ENCODE measurements at regions not wholly inside any gene's neighbourhood (a gene's known extent, or its start where the extent isn't known, plus 50 kb on each side); places are given as distances from the start of the nearest gene placed in this dataset.

DNA sequence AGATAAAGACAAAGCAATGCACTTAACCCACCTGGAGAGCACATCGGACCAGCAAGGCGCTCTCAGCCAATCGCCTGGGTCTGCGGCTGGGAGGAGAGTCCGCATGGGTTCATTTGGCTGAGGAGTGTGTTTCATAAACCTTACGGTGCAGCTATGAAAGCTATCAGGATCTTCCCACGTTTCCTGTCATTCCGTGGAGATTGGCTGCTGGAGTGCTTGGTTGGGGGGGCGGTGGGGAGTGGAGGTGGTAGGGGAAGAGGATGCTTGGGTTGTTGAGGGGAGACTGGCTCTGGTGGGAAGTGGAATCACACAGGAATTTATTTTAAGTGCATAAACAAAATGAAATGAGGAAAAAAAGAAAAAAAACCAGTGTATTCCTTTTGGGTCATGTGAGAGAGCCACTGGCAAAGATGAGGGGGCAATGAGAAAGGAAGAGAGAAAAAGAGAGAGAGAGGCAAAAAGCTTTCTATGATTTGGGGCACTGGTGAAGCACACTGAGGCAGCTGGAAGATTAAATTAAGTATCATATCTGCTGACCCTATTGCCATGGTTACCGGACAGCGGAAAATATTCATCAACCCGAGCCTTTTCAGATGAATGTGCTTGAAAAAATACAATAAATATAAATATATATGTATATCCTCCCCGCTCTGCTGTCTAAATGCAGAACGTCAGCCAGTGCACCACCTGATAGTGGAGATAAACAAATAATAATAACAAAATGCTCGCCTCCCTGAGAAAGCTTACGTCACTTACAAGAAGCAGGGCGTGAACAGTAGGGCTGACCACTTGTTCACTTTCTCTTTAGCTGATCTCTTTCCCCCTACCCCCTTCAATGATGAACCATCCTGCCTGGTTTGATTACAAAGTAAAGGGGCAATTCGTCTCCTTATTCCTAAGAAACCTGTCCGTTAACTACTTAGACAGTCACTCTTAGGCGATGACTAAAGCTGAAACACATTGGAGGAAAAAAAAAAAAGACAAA, 457.0 kb upstream of the ZFHX3 start:
- no peak for ATAC-seq
- intact Hi-C loops (cut with DNase I) = no loop called here

DNA sequence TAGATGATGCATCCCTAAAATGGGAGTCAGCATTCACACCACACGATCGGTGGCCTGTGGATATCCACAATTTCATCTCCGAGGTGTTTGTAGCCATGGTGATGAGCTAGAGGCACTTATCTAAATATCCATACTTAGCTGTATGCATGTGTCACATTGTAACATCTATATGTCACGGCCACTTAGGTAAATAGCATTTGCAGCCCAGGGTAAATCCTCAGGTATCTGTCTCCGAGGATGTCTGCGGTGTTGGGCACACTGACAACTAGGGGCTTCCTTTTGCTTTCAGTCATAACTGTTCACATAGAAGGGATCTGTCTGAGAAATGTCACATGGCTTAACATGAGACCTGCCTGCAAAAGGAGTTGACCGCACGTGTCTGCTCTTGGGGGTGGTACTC, 455.2 kb upstream of the ZFHX3 start:
- Histone ChIP-seq H3K9me3 (no peaks in the 10 kb centered on the region), H3K4me1 (no peaks in the 10 kb centered on the region), H3K36me3 (no peaks in the 10 kb centered on the region), H3K27ac (no peak overlapping the region), H3K4me3 (no peak overlapping the region), H3K27me3 (no peaks in the 10 kb centered on the region)
- 69% methylated on average over 8 of the region's 8 CpGs for WGBS (ENCODE audit: insufficient coverage, low coverage, low lambda C conversion rate, missing lambda C conversion rate)
- ATAC-seq (no peak), DNase-seq (no peak)
- no peak for TF ChIP-seq CTCF (IDR thresholded peaks at IDR 0.05)
- no peak for TF ChIP-seq POLR2A (IDR thresholded peaks at IDR 0.05)
- intact Hi-C loops (cut with DNase I) = no loop called here

More for the DNA sequence above, 457.0 kb upstream of the ZFHX3 start:
- no peak overlapping the region for H3K4me3 ChIP-seq
- TF ChIP-seq POLR2A (IDR thresholded peaks at IDR 0.05) (no peak), CTCF (IDR thresholded peaks at IDR 0.05) (no peak)
- no peaks in the 10 kb centered on the region for H3K36me3 ChIP-seq
- no peaks in the 10 kb centered on the region for H3K27me3 ChIP-seq
- H3K4me1 ChIP-seq = no peaks in the 10 kb centered on the region
- no peak for DNase-seq
- 47% methylated on average over 20 of the region's 20 CpGs for WGBS (ENCODE audit: insufficient coverage, low coverage, low lambda C conversion rate, missing lambda C conversion rate)
- no peak overlapping the region for H3K27ac ChIP-seq
- no peaks in the 10 kb centered on the region for H3K9me3 ChIP-seq

- intact Hi-C loops (cut with DNase I) = no loop called here
- Histone ChIP-seq H3K27ac (no peak overlapping the region), H3K9me3 (no peaks in the 10 kb centered on the region), H3K36me3 (no peaks in the 10 kb centered on the region), H3K4me3 (no peak overlapping the region), H3K4me1 (no peaks in the 10 kb centered on the region), H3K27me3 (no peaks in the 10 kb centered on the region)
- ATAC-seq (no peak), DNase-seq (no peak)
- no peak for TF ChIP-seq POLR2A (IDR thresholded peaks at IDR 0.05)
- no peak for TF ChIP-seq CTCF (IDR thresholded peaks at IDR 0.05)
- WGBS (ENCODE audit: insufficient coverage, low coverage, low lambda C conversion rate, missing lambda C conversion rate) = 62% methylated on average over 5 of the region's 10 CpGs
Measured at GRCh38 chr16:73499276-73499675, 451.3 kb upstream of the ZFHX3 start.

- no peak for TF ChIP-seq POLR2A (IDR thresholded peaks at IDR 0.05)
- no peak for TF ChIP-seq CTCF (IDR thresholded peaks at IDR 0.05)
- Histone ChIP-seq H3K36me3 (no peaks in the 10 kb centered on the region), H3K4me1 (no peaks in the 10 kb centered on the region), H3K27ac (no peak overlapping the region), H3K4me3 (no peak overlapping the region), H3K9me3 (no peaks in the 10 kb centered on the region), H3K27me3 (no peaks in the 10 kb centered on the region)
- ATAC-seq (no peak), DNase-seq (no peak)
- intact Hi-C loops (cut with DNase I) = no loop called here
- 39% methylated on average over 4 of the region's 4 CpGs for WGBS (ENCODE audit: insufficient coverage, low coverage, low lambda C conversion rate, missing lambda C conversion rate)
Measured at GRCh38 chr16:73485880-73486279, 438.0 kb upstream of the ZFHX3 start.

All from right lobe of liver (tissue), 6 donors.